A673 (cell line): ENCODE measurements at regions not wholly inside any gene's neighbourhood (a gene's known extent, or its start where the extent isn't known, plus 50 kb on each side); places are given as distances from the start of the nearest gene placed in this dataset.

Source experiments
- BruUV-seq: library from RNA; stranded (reverse); fragments of 400-500 nt; replicated peaks from 2 replicates; lab custom pipeline; 2021; lab: Mats Ljungman, UMichigan
- CTCF ChIA-PET: fragments of 300-600 bp; sonication (Branson Sonifier 250); formaldehyde crosslinking; loops from one replicate; lab custom pipeline; 2022; ENCODE audit warnings: antibody characterized with exemption; lab: Charles Lee
- POLR2A ChIA-PET: fragments of 300-600 bp; sonication (Branson Sonifier 250); formaldehyde crosslinking; loops from one replicate; lab custom pipeline; 2022; ENCODE audit warnings: antibody characterized with exemption; ENCODE audit not compliant: low non-redundant PET; lab: Charles Lee
- DNase-seq: peaks from one replicate; pipeline ENCODE4 v3.0.0-alpha.2; 2015; ENCODE audit warnings: low spot score
- H3K27ac ChIP-seq: fragments of 200-600 bp; sonication (generic); 2 replicates; pipeline ENCODE4 v1.5.1; 2016; ENCODE audit warnings: mixed run types, low read depth, mild to moderate bottlenecking, mixed read lengths, antibody characterized with exemption, low read length; ENCODE audit not compliant: poor library complexity, severe bottlenecking
- H3K27me3 ChIP-seq: fragments of 200-600 bp; sonication (generic); replicated peaks from 2 replicates; pipeline ENCODE4 v1.6.1; 2017; ENCODE audit warnings: mixed run types, low read depth, mild to moderate bottlenecking, mixed read lengths, antibody characterized with exemption, low read length; ENCODE audit not compliant: insufficient read depth, poor library complexity
- H3K36me3 ChIP-seq: fragments of 200-600 bp; sonication (generic); 2 replicates; pipeline ENCODE4 v1.6.1; 2016; ENCODE audit warnings: mixed run types, mild to moderate bottlenecking, mixed read lengths, antibody characterized with exemption, low read length; ENCODE audit not compliant: insufficient read depth, poor library complexity, severe bottlenecking
- H3K4me1 ChIP-seq: fragments of 200-600 bp; sonication (generic); 2 replicates; pipeline ENCODE4 v1.6.1; 2017; ENCODE audit warnings: mixed run types, mild to moderate bottlenecking, mixed read lengths, antibody characterized with exemption, low read length; ENCODE audit not compliant: insufficient read depth, poor library complexity, severe bottlenecking
- H3K4me3 ChIP-seq: fragments of 200-600 bp; sonication (generic); 2 replicates; pipeline ENCODE4 v1.5.1; 2016; ENCODE audit warnings: low read depth, mixed run types, mild to moderate bottlenecking, mixed read lengths, low read length; ENCODE audit not compliant: poor library complexity, severe bottlenecking
- H3K9me3 ChIP-seq: fragments of 200-600 bp; sonication (generic); 2 replicates; pipeline ENCODE4 v1.6.1; 2016; ENCODE audit warnings: mixed run types, low read depth, mild to moderate bottlenecking, mixed read lengths, antibody characterized with exemption, low read length; ENCODE audit not compliant: poor library complexity, severe bottlenecking
- EZH2 ChIP-seq: fragments of 200-600 bp; sonication (generic); IDR thresholded peaks from 2 replicates; pipeline ENCODE4 v1.6.1; 2017; ENCODE audit warnings: borderline replicate concordance, low read depth, mild to moderate bottlenecking, mixed read lengths, antibody characterized with exemption, low read length; ENCODE audit not compliant: poor library complexity, severe bottlenecking
- intact Hi-C: fragments of 100-400 bp; cut with micrococcal nuclease; formaldehyde crosslinking; loops from one replicate; pipeline ENCODE4 v1.10.0; 2022; ENCODE audit not compliant: unreplicated experiment
- TF ChIP-seq, protein P1 (sequence below): fragments of 300-800, 200-600 bp; sonication (generic); conservative IDR thresholded peaks from 2 replicates; pipeline ENCODE4 v1.5.1; 2017; ENCODE audit warnings: low read depth, mild to moderate bottlenecking, antibody characterized with exemption, low read length, moderate library complexity, mixed read lengths

- Histone ChIP-seq H3K4me3 (no peak overlapping the region), H3K36me3 (no peaks in the 10 kb centered on the region), H3K27me3 (no peaks in the 10 kb centered on the region), H3K27ac (no peak overlapping the region), H3K9me3 (no peaks in the 10 kb centered on the region), H3K4me1 (peaks cover 7% of the 10 kb centered on the region)
- ChIA-PET POLR2A (no interaction called here), CTCF (no interaction called here)
- TF ChIP-seq, protein P1, sequence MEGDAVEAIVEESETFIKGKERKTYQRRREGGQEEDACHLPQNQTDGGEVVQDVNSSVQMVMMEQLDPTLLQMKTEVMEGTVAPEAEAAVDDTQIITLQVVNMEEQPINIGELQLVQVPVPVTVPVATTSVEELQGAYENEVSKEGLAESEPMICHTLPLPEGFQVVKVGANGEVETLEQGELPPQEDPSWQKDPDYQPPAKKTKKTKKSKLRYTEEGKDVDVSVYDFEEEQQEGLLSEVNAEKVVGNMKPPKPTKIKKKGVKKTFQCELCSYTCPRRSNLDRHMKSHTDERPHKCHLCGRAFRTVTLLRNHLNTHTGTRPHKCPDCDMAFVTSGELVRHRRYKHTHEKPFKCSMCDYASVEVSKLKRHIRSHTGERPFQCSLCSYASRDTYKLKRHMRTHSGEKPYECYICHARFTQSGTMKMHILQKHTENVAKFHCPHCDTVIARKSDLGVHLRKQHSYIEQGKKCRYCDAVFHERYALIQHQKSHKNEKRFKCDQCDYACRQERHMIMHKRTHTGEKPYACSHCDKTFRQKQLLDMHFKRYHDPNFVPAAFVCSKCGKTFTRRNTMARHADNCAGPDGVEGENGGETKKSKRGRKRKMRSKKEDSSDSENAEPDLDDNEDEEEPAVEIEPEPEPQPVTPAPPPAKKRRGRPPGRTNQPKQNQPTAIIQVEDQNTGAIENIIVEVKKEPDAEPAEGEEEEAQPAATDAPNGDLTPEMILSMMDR = no peak
- TF ChIP-seq EZH2 = no peak
- intact Hi-C loops = no loop called here
- no peak for DNase-seq
- no TSS peak for BruUV-seq
Measured at GRCh38 chrX:109826954-109827708, 94.1 kb upstream of the ACSL4 start.

GRCh38 chrX:109827772-109828171, 94.7 kb upstream of the ACSL4 start:
- ChIA-PET CTCF (no interaction called here), POLR2A (no interaction called here)
- H3K9me3 ChIP-seq = no peaks in the 10 kb centered on the region
- peaks cover 5% of the 10 kb centered on the region for H3K4me1 ChIP-seq
- intact Hi-C loops = no loop called here
- BruUV-seq = no TSS peak
- no peaks in the 10 kb centered on the region for H3K36me3 ChIP-seq
- no peak for DNase-seq
- no peak for TF ChIP-seq EZH2
- TF ChIP-seq, protein P1 = no peak
- no peaks in the 10 kb centered on the region for H3K27me3 ChIP-seq
- no peak overlapping the region for H3K4me3 ChIP-seq
- H3K27ac ChIP-seq = no peak overlapping the region

- no TSS peak for BruUV-seq
- ChIA-PET POLR2A (no interaction called here), CTCF (no interaction called here)
- no peaks in the 10 kb centered on the region for H3K27me3 ChIP-seq
- no peaks in the 10 kb centered on the region for H3K9me3 ChIP-seq
- intact Hi-C loops = no loop called here
- no peaks in the 10 kb centered on the region for H3K36me3 ChIP-seq
- no peaks in the 10 kb centered on the region for H3K4me1 ChIP-seq
- no peak overlapping the region for H3K27ac ChIP-seq
- no peak for TF ChIP-seq EZH2
- TF ChIP-seq, protein P1 = no peak
- H3K4me3 ChIP-seq = no peak overlapping the region
- no peak for DNase-seq
Measured at GRCh38 chrX:109830157-109830703, 97.2 kb upstream of the ACSL4 start.
